ENCODE measurements at regions not wholly inside any gene's neighbourhood (a gene's known extent, or its start where the extent isn't known, plus 50 kb on each side); places are given as distances from the start of the nearest gene placed in this dataset.

DNA sequence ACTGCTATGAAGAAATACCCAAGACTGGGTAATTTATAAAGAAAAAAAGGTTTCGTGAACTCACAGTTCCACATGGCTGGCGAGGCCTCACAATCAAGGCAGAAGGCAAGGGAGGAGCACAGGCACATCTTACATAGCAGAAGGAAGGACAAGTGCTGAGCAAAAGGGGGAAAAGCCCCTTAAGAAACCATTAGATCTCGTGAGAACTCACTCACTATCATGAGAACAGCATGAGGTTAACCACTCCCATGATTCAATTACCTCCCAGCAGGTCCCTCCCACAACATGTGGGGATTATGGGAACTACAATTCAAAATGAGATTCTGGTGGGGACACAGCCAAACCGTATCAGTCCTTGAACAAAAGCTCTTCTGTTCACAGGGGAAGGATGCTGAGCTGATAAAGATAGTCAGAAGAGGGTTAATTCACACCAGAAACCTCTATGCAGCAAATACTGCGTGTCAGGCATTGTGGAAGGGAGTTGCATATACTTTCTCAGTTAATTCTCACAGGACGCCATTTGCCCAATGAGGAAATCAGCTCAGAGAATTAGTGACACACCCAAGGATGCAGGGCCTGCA lies 246.2 kb downstream of the FOXO1 start:
- Histone ChIP-seq H3K9me3 (ENCODE audit: low read depth) (no peaks in the 10 kb centered on the region), H3K4me1 (no peaks in the 10 kb centered on the region), H4K20me1 (ENCODE audit: low read depth) (no peaks in the 10 kb centered on the region), H3K4me2 (no peak overlapping the region), H3K79me2 (ENCODE audit: low read depth) (no peaks in the 10 kb centered on the region), H3K4me3 (no peak overlapping the region), H3K9ac (no peak overlapping the region), H2AFZ (replicated peaks) (no peak overlapping the region), H3K27me3 (no peaks in the 10 kb centered on the region), H3K36me3 (no peaks in the 10 kb centered on the region), H3K27ac (no peak overlapping the region), H3F3A (ENCODE audit: low read depth) (no peaks in the 10 kb centered on the region)
- H3K27me3 Mint-ChIP-seq (ENCODE audit: insufficient read depth, low read depth) = peaks cover 3% of the 10 kb centered on the region
- no peak for TF ChIP-seq EZH2 (IDR thresholded peaks at IDR 0.05)
- TF ChIP-seq, protein P1, sequence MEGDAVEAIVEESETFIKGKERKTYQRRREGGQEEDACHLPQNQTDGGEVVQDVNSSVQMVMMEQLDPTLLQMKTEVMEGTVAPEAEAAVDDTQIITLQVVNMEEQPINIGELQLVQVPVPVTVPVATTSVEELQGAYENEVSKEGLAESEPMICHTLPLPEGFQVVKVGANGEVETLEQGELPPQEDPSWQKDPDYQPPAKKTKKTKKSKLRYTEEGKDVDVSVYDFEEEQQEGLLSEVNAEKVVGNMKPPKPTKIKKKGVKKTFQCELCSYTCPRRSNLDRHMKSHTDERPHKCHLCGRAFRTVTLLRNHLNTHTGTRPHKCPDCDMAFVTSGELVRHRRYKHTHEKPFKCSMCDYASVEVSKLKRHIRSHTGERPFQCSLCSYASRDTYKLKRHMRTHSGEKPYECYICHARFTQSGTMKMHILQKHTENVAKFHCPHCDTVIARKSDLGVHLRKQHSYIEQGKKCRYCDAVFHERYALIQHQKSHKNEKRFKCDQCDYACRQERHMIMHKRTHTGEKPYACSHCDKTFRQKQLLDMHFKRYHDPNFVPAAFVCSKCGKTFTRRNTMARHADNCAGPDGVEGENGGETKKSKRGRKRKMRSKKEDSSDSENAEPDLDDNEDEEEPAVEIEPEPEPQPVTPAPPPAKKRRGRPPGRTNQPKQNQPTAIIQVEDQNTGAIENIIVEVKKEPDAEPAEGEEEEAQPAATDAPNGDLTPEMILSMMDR (IDR thresholded peaks at IDR 0.05) = no peak
- no peak for TF ChIP-seq EZH2phosphoT487 (IDR thresholded peaks at IDR 0.05)
- no peak overlapping the region for H3K27ac Mint-ChIP-seq
- peaks cover 3% of the 10 kb centered on the region for H3K4me1 Mint-ChIP-seq
- no peak overlapping the region for H3K4me3 Mint-ChIP-seq
- peaks cover 14% of the 10 kb centered on the region for H3K9me3 Mint-ChIP-seq
- no peak for DNase-seq (ENCODE audit: low spot score)
- no peaks in the 10 kb centered on the region for H3K36me3 Mint-ChIP-seq

DNA sequence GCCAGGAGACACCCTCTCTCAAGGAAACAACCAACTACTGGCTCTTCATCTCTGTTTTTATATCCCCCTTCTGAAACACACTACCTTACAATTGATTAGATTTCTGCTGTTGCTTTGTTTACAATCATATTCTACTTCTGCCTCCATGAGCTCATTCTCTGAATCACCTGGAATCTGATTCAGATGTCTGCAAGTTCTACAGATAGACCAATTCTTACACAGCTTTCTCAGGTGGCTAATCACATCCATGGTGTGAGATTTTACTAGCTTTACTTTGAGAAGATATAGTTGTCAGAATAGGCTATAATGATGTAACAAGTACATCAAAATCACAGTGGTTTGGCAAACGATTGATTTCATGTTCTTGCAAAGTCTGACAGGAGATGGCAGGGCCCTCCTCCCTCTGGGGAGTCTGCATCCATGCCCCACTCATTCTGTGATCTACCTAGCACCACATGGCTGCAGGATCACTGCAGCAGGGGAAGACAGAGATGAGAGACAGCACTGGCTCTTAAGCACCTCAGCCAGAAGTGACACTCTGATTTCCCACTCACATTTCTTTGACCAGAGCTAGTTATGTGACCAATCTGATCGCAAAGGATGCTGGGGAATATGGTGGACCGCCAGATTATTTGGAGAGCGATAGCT lies 243.7 kb downstream of the FOXO1 start:
- no peak overlapping the region for H3K9ac ChIP-seq
- H3F3A ChIP-seq (ENCODE audit: low read depth) = no peaks in the 10 kb centered on the region
- H3K79me2 ChIP-seq (ENCODE audit: low read depth) = no peaks in the 10 kb centered on the region
- no peak overlapping the region for H3K27ac Mint-ChIP-seq
- H3K4me1 Mint-ChIP-seq = peaks cover 7% of the 10 kb centered on the region
- no peak overlapping the region for H3K4me3 Mint-ChIP-seq
- H3K27ac ChIP-seq = no peak overlapping the region
- H3K36me3 Mint-ChIP-seq = no peaks in the 10 kb centered on the region
- peaks cover 3% of the 10 kb centered on the region for H3K27me3 Mint-ChIP-seq (ENCODE audit: insufficient read depth, low read depth)
- no peaks in the 10 kb centered on the region for H3K36me3 ChIP-seq
- H2AFZ ChIP-seq (replicated peaks) = no peak overlapping the region
- H3K27me3 ChIP-seq = no peaks in the 10 kb centered on the region
- H3K4me3 ChIP-seq = no peak overlapping the region
- TF ChIP-seq, protein P1 (IDR thresholded peaks at IDR 0.05) = no peak
- TF ChIP-seq EZH2 (IDR thresholded peaks at IDR 0.05) = no peak
- no peak for TF ChIP-seq EZH2phosphoT487 (IDR thresholded peaks at IDR 0.05)
- DNase-seq (ENCODE audit: low spot score) = no peak
- H3K4me2 ChIP-seq = no peak overlapping the region
- H3K4me1 ChIP-seq = no peaks in the 10 kb centered on the region
- no peaks in the 10 kb centered on the region for H3K9me3 ChIP-seq (ENCODE audit: low read depth)
- H3K9me3 Mint-ChIP-seq = peaks cover 9% of the 10 kb centered on the region
- no peaks in the 10 kb centered on the region for H4K20me1 ChIP-seq (ENCODE audit: low read depth)

DNA sequence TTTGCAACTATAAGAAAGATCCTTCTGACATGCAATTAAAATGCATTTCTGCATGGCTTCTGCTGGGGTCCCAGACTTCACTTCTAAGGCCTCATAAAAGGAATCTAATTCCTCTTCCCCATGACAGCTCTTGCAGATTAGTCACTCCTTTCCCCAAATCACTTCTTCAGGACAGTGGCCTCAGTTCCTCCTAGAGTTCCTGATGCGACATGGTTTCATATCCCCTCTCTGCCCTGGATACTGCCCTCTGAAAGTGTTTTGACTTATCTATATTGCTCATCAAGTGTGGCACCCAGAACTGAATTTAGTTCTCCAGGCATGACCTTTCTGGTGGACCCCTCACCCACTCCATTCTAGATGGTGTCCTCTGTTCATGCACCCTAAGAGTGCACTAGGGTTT lies 238.1 kb downstream of the FOXO1 start:
- H3K9me3 ChIP-seq (ENCODE audit: low read depth) = no peaks in the 10 kb centered on the region
- no peak overlapping the region for H3K9ac ChIP-seq
- Mint-ChIP-seq H3K36me3 (no peaks in the 10 kb centered on the region), H3K9me3 (peaks cover 5% of the 10 kb centered on the region), H3K4me3 (no peak overlapping the region), H3K27ac (no peak overlapping the region), H3K27me3 (ENCODE audit: insufficient read depth, low read depth) (peaks cover 2% of the 10 kb centered on the region), H3K4me1 (peaks cover 33% of the 10 kb centered on the region)
- H3K36me3 ChIP-seq = no peaks in the 10 kb centered on the region
- no peaks in the 10 kb centered on the region for H3K79me2 ChIP-seq (ENCODE audit: low read depth)
- H3K27ac ChIP-seq = no peak overlapping the region
- H3F3A ChIP-seq (ENCODE audit: low read depth) = peaks cover 8% of the 10 kb centered on the region
- TF ChIP-seq EZH2 (IDR thresholded peaks at IDR 0.05) = no peak
- TF ChIP-seq, protein P1 (IDR thresholded peaks at IDR 0.05) = no peak
- TF ChIP-seq EZH2phosphoT487 (IDR thresholded peaks at IDR 0.05) = no peak
- H3K27me3 ChIP-seq = no peaks in the 10 kb centered on the region
- peaks cover 12% of the 10 kb centered on the region for H3K4me1 ChIP-seq
- H3K4me3 ChIP-seq = no peak overlapping the region
- no peak overlapping the region for H2AFZ ChIP-seq (replicated peaks)
- no peak overlapping the region for H3K4me2 ChIP-seq
- no peak for DNase-seq (ENCODE audit: low spot score)
- no peaks in the 10 kb centered on the region for H4K20me1 ChIP-seq (ENCODE audit: low read depth)
